ENCODE measurements at regions not wholly inside any gene's neighbourhood (a gene's known extent, or its start where the extent isn't known, plus 50 kb on each side); places are given as distances from the start of the nearest gene placed in this dataset.

DNA sequence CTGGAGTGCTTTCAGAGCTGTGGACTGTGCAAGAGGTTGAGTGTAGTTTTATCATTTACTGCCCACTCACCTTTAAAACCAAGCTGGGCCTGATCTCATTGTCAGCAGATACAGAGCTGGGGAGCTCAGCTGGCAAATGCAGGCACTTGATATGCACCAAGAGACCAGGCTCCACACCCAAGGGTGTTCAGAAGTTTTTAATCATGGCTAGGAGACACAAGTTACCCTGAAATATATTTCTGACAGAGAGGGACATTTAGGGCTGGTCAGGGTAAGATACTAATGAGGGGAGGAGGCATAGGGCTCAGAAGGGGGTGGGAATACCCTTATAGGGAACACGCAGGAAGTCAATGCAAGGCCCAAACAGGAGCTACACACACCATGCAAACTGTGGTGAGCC lies 153.7 kb downstream of the ELAVL4 start:
- H3F3A ChIP-seq (ENCODE audit: insufficient read depth, low read length) = no peaks in the 10 kb centered on the region
- no peak overlapping the region for H3K4me2 ChIP-seq (ENCODE audit: low read length)
- TF ChIP-seq EZH2 (IDR thresholded peaks at IDR 0.05; ENCODE audit: borderline replicate concordance, low read length) = no peak
- TF ChIP-seq, protein P1, sequence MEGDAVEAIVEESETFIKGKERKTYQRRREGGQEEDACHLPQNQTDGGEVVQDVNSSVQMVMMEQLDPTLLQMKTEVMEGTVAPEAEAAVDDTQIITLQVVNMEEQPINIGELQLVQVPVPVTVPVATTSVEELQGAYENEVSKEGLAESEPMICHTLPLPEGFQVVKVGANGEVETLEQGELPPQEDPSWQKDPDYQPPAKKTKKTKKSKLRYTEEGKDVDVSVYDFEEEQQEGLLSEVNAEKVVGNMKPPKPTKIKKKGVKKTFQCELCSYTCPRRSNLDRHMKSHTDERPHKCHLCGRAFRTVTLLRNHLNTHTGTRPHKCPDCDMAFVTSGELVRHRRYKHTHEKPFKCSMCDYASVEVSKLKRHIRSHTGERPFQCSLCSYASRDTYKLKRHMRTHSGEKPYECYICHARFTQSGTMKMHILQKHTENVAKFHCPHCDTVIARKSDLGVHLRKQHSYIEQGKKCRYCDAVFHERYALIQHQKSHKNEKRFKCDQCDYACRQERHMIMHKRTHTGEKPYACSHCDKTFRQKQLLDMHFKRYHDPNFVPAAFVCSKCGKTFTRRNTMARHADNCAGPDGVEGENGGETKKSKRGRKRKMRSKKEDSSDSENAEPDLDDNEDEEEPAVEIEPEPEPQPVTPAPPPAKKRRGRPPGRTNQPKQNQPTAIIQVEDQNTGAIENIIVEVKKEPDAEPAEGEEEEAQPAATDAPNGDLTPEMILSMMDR (IDR thresholded peaks at IDR 0.05; ENCODE audit: low read length) = no peak

DNA sequence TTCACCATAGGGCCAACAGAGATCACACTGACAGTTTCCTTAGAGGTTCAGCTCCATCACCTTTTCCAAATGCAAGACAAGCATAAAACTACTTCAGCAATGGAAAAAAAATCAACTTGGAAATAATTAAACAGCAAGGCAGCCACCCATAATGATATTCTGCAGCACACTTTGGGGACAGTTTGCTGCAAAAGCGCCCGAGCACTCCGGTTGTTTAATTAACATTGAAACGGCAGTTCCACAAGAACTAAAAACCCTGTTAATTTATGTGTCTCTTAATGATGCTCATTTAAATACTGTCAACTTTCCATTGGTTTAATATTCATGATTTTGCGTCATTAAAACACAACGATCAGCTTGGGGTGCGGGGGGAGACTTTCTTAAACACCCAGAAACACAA lies 153.2 kb downstream of the ELAVL4 start:
- Histone ChIP-seq H4K20me1 (ENCODE audit: insufficient read depth, low read length) (no peaks in the 10 kb centered on the region), H3K9me2 (ENCODE audit: low read depth, low read length) (no peaks in the 10 kb centered on the region), H3K79me2 (ENCODE audit: insufficient read depth, low read length) (no peaks in the 10 kb centered on the region), H3K4me1 (ENCODE audit: insufficient read depth, low read length, severe bottlenecking) (no peaks in the 10 kb centered on the region), H3K4me3 (ENCODE audit: low read depth, low read length, poor library complexity, severe bottlenecking) (no peak overlapping the region), H3K36me3 (ENCODE audit: insufficient read depth, low read length) (no peaks in the 10 kb centered on the region), H3K27me3 (ENCODE audit: insufficient read depth, low read length) (no peaks in the 10 kb centered on the region), H3F3A (ENCODE audit: insufficient read depth, low read length) (no peaks in the 10 kb centered on the region), H2AFZ (ENCODE audit: low read length) (no peak overlapping the region), H3K9ac (ENCODE audit: low read length) (no peak overlapping the region), H3K4me2 (ENCODE audit: low read length) (no peak overlapping the region), H3K9me3 (ENCODE audit: low read length) (no peaks in the 10 kb centered on the region), H3K27ac (ENCODE audit: low read depth, low read length, poor library complexity, severe bottlenecking) (no peak overlapping the region)
- TF ChIP-seq, protein P1 (IDR thresholded peaks at IDR 0.05; ENCODE audit: low read length) = no peak
- TF ChIP-seq EZH2 (IDR thresholded peaks at IDR 0.05; ENCODE audit: borderline replicate concordance, low read length) = no peak

More for the DNA sequence above, 153.7 kb downstream of the ELAVL4 start:
- Histone ChIP-seq H3K79me2 (ENCODE audit: insufficient read depth, low read length) (no peaks in the 10 kb centered on the region), H4K20me1 (ENCODE audit: insufficient read depth, low read length) (no peaks in the 10 kb centered on the region), H3K36me3 (ENCODE audit: insufficient read depth, low read length) (no peaks in the 10 kb centered on the region), H3K4me3 (ENCODE audit: low read depth, low read length, poor library complexity, severe bottlenecking) (no peak overlapping the region), H3K27ac (ENCODE audit: low read depth, low read length, poor library complexity, severe bottlenecking) (no peak overlapping the region), H3K9me3 (ENCODE audit: low read length) (no peaks in the 10 kb centered on the region), H3K9ac (ENCODE audit: low read length) (no peak overlapping the region), H3K27me3 (ENCODE audit: insufficient read depth, low read length) (no peaks in the 10 kb centered on the region), H3K9me2 (ENCODE audit: low read depth, low read length) (no peaks in the 10 kb centered on the region), H2AFZ (ENCODE audit: low read length) (no peak overlapping the region), H3K4me1 (ENCODE audit: insufficient read depth, low read length, severe bottlenecking) (no peaks in the 10 kb centered on the region)

DNA sequence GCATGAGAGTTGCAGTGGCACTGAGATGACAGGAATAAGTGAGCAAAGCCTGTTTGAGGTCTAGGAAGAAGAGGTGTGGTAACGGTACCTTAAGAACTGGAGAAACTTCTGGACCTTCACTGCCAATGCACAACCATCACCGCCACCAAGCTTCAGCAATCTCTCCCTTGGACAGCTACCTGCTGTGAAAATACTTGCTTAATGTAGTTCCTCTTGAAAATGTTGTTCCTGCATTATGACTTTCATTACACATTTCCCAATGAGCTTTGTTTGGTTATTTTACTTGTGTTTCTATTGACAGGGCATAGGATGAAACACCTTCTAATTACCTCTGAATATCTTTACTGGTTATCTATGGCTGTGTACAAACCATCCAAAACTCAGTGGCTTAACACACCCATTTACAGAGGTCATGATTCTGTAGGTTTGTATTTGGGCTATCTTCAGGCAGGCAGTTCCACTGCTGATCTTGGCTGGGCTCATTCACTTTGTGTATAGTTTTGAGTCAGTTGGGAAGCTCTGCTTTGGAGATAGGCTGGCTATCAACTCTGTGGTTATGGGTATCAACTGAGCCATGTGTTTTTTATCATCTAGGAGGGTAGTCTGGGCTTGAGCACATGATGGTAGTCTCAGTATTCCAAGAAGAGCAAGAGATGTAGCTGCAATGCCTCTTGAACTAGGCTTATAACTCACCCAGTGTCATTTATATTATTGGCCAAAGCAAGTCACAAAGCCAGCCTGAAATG lies 149.4 kb downstream of the ELAVL4 start:
- H3K4me2 ChIP-seq (ENCODE audit: low read length) = no peak overlapping the region
- H3K79me2 ChIP-seq (ENCODE audit: insufficient read depth, low read length) = no peaks in the 10 kb centered on the region
- no peaks in the 10 kb centered on the region for H3F3A ChIP-seq (ENCODE audit: insufficient read depth, low read length)
- no peaks in the 10 kb centered on the region for H3K9me2 ChIP-seq (ENCODE audit: low read depth, low read length)
- TF ChIP-seq, protein P1 (IDR thresholded peaks at IDR 0.05; ENCODE audit: low read length) = no peak
- no peak for TF ChIP-seq EZH2 (IDR thresholded peaks at IDR 0.05; ENCODE audit: borderline replicate concordance, low read length)
- no peak overlapping the region for H2AFZ ChIP-seq (ENCODE audit: low read length)
- no peak overlapping the region for H3K27ac ChIP-seq (ENCODE audit: low read depth, low read length, poor library complexity, severe bottlenecking)
- no peak overlapping the region for H3K9ac ChIP-seq (ENCODE audit: low read length)
- no peaks in the 10 kb centered on the region for H3K36me3 ChIP-seq (ENCODE audit: insufficient read depth, low read length)
- H3K4me3 ChIP-seq (ENCODE audit: low read depth, low read length, poor library complexity, severe bottlenecking) = no peak overlapping the region
- H3K9me3 ChIP-seq (ENCODE audit: low read length) = no peaks in the 10 kb centered on the region
- H4K20me1 ChIP-seq (ENCODE audit: insufficient read depth, low read length) = no peaks in the 10 kb centered on the region
- no peaks in the 10 kb centered on the region for H3K4me1 ChIP-seq (ENCODE audit: insufficient read depth, low read length, severe bottlenecking)
- H3K27me3 ChIP-seq (ENCODE audit: insufficient read depth, low read length) = no peaks in the 10 kb centered on the region
